RPMI8226 (cell line): ENCODE measurements at regions not wholly inside any gene's neighbourhood (a gene's known extent, or its start where the extent isn't known, plus 50 kb on each side); places are given as distances from the start of the nearest gene placed in this dataset.

Experiments used
- DNase-seq: peaks from one replicate; pipeline ENCODE4 v3.0.0-alpha.2; 2015

GRCh38 chr14:76551906-76552305 lies 176.0 kb downstream of the ESRRB start:
- DNase-seq = no peak

- peak; percentile 6 for DNase-seq
Measured at GRCh38 chr14:76564471-76565422, 188.8 kb downstream of the ESRRB start.

DNA sequence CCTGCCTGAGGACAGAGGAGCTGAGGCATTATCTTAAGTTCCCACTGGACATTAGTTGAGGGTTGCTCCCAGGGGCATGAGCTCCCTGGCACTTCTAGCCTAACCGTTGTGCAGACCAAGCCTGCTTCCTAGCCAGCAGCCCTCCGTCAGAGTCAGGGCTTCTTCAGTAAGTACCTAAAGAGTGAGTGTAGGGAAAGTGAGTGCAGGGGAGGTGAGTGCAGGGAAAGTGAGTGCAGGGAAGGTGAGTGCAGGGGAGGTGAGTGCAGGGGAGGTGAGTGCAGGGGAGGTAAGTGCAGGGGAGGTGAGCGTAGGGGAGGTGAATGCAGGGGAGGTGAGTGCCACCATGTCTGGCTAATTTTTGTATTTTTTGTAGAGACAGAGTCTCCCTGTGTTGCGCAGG lies 190.5 kb downstream of the ESRRB start:
- no peak for DNase-seq

- no peak for DNase-seq
Measured at GRCh38 chr14:76574416-76575095, 186.7 kb upstream of the VASH1 start.

DNA sequence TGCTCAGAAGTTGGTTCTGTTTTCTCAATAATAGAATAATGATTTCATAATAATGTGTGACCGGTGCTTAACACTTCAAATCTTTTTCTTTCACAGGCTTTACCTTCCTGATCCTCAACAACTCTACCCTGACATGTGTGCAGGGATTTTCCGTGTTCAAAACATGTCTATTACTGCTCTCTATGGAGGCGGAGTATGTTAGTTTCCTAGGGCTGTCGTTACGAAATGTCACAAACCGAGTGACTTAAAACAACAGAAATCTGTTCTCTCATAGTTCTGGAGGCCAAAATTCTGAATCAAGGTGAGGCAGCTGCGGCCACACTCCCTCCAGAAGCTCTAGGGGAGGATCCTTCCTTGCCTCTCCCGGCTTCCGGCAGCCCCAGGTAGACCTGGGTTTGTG lies 186.2 kb upstream of the VASH1 start:
- DNase-seq = no peak

- DNase-seq = no peak
Measured at GRCh38 chr14:76576047-76576741, 185.1 kb upstream of the VASH1 start.

GRCh38 chr14:76577090-76577489 lies 184.2 kb upstream of the VASH1 start:
- DNase-seq = no peak

- no peak for DNase-seq
Measured at GRCh38 chr14:76577837-76578236, 183.4 kb upstream of the VASH1 start.

GRCh38 chr14:76580399-76580798 lies 180.9 kb upstream of the VASH1 start:
- no peak for DNase-seq

DNA sequence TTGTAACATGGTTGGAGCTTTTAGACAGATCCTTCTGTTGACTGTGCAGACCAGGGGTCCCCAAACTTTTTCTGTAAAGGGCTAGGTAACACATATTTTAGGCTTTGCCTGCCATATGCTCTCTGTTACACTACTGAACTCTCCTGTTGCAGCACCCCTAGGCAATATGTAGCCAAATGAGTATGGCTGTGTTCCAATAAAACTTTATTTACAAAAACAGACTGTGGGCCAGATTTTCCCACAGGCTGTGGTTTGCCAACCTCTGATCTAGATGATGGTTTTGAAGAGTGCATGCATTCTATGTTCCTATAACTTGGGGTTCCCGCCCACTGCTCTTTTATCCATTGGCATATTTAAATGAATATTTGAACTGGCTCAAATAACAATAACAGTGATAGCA lies 180.3 kb upstream of the VASH1 start:
- DNase-seq = no peak

- no peak for DNase-seq
Measured at GRCh38 chr14:76581592-76581991, 179.7 kb upstream of the VASH1 start.

DNA sequence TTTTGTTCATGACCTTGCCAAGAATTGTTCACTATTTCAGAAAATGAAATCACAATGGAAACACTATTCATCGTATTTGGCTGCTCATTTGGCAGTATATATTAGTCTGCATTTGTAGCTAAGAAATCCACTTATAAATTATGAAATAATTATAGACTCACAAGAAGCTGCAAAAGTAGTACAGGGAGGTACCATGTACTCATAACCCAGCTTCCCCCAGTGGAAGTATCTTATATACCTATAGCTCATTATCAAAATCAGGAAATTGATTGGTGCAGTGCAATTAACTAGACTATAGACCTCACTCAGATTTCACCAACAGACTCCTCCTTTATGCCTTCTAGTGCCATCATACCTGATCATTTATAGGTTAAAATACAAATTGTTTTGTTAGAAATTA lies 178.8 kb upstream of the VASH1 start:
- no peak for DNase-seq

DNA sequence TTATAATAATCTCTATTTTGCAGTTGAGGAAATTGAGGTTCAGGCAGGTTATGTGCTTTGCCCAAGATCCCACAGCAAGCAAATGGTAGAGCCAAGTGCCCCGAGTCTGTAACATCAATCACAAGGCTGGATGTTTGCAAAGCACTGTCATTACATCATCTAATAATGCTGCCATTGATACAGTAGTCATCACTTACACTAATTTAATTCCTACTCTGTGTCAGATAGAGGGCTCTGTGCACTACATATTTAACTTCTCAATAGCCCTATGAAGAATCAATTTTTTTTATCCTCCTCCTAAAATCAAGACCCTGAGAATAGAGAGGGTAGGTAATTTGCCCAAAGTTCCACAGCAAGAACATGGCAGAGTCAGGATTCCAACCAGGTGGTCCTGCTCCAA lies 178.1 kb upstream of the VASH1 start:
- DNase-seq = no peak

DNA sequence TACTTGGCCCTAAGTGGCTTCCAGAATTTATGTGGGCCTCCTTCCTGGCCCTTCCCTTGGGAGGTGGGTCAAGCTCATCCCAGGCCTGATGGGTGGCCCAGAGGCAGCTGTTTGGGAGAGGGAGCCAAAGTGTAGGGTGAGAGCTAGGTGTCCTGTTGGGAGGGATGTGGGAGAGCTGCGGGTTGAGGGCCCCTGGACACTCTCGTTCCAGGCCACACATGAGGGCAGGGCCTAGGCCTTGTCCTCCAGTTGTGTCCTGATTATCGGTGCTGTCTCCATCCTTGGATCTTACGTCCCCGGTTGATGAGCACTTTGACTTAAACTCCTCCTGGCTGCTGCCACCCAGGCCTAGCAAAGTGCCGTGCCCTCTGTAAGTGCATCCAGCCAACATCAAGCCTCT lies 177.5 kb upstream of the VASH1 start:
- DNase-seq = no peak

- no peak for DNase-seq
Measured at GRCh38 chr14:76584271-76584702, 177.0 kb upstream of the VASH1 start.

DNA sequence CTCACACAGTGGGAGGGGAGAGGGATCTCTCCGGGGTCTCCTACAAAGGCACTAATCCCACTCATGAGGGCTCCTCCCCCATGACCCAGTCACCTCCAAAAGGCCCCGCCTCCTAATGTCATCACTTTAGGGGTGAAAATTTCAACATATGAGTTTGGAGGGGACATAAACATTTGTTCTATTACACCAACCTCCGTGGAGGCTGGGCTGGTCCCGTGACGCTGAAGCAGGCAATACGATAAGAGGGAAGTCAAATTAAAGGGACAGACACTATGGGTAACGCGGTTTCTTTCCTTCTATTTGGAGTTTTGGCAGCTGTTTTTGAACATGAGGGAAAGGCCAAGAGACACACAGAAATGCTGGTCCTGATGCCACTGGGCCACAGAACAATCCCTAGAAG lies 175.7 kb upstream of the VASH1 start:
- no peak for DNase-seq

GRCh38 chr14:76589246-76589645 lies 172.0 kb upstream of the VASH1 start:
- DNase-seq = no peak

DNA sequence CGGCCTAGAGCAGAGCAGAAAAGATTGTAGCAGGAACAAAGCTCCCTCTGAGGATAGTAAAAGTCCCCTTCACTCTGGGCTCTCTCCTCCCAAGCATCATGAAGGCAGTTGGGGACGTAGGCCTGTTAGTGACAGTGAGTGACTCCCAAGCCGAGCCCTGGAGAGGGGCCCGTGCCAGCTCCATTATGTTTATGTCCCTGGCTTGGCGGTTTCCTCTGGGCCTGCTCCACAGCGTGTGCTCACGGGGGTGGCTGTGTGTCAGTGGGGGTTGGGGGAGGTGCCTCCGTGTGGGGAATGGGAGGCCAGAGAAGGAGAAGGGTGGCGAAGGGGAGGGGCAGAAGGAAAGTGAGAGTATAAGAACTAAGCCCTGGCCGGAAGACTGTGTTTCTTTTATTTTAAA lies 170.0 kb upstream of the VASH1 start:
- DNase-seq = no peak

DNA sequence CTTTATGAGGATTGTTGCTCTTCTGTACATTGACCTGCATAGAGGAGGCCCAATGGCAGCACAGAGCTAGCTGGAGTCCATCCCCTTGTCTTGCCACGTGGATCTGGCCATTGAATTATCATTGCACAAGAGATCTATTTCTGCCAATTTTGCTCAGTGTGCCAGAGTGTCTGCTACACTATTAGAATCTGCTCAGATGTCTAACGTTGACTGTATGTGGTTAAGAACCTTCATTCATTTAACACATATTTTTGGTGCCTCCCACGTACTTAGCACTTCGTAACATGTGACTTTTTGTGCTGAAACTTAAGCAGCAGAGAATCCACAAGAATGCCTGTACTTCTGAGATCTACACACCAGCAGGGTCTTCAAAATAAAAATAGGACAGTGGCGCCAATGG lies 166.0 kb upstream of the VASH1 start:
- DNase-seq = no peak

- DNase-seq = no peak
Measured at GRCh38 chr14:76597387-76597786, 163.9 kb upstream of the VASH1 start.

DNA sequence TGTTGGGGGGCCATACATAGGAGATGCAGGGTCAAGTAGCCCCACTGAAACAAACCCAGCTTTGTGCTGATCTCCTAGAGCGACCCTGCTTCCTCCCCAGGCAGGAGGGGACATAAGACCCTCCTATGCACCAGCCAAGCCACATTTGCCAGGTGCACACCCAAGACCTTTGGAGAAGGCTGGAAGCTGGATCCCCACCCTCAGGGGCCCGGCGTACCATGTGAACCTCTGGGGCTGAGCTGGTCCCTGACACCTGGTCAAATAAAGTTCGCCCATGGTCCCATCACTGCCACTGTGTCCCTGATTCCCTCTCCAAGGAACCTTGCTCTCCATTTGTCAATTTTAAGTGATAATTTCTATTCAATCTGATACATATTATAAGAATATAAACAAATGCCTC lies 162.1 kb upstream of the VASH1 start:
- no peak for DNase-seq

DNA sequence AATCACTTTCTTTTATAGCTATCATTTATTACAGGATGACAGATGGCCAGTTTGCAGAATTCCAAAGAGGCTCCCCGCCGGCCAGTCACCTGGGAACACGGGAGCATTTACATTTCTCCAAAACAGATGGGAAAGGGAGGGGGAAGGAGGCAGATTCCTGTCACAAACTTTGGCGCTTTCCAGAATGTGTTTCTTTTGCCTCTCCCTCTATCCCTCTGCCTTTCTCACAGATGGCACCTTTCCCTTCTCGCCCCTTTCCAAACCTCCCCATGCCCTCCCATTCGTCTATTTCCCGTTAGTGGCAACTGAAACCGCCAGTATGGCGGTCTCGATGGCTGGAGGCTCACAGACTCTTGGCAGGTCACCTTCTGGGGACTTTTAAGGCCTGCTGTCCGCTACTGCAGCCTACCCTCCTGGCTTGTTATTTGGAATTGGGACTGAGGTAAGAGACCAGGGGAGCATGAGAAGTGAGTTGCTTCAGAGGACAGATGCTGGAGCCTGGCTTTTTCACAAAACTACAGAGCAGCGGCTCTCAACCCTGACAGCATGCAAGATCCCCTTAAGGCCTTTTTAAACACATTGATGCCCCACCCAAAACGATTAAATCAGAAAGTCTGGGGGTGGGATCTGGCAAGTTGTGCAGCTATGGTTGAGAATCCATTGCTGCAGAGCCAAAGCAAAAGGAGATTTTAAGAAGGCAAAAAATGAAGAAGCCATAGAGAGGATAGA lies 161.5 kb upstream of the VASH1 start:
- no peak for DNase-seq

DNA sequence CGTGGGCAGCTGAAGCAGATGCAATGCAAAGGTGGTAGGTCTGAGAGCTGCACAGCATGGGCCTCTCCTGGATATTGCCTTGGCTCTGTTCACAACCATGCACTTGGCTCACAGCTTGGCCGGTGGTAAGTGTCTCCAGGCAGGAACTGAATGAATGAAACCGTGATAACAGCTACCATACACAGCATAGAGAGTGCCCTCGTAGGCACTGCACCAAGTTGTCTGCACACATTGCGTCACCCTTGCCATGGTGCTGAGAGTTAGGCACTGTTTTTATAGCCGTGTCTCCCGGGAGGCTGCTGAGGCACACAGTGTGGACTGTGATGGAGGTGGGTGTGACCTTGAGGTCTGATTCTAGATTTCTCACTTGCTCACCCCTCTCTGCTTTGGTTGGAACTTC lies 157.6 kb upstream of the VASH1 start:
- DNase-seq = no peak
